PC-9 (cell line): ENCODE measurements at regions not wholly inside any gene's neighbourhood (a gene's known extent, or its start where the extent isn't known, plus 50 kb on each side); places are given as distances from the start of the nearest gene placed in this dataset.

Experiments used
- BruUV-seq: library from RNA; stranded (reverse); fragments of 400-500 nt; replicated peaks from 2 replicates; lab custom pipeline; 2021; lab: Mats Ljungman, UMichigan
- CTCF ChIA-PET: fragments of 300-600 bp; sonication (Branson Sonifier 250); formaldehyde crosslinking; loops from one replicate; lab custom pipeline; 2022; ENCODE audit warnings: antibody characterized with exemption; lab: Charles Lee
- POLR2A ChIA-PET: fragments of 300-600 bp; sonication (Branson Sonifier 250); formaldehyde crosslinking; loops from one replicate; lab custom pipeline; 2022; ENCODE audit warnings: antibody characterized with exemption; ENCODE audit not compliant: unreplicated experiment; lab: Charles Lee
- DNase-seq, 2 experiments: peaks; one replicate each; pipeline versions ENCODE4 v3.0.0 to v3.0.0-alpha.2; 2015 to 2022; ENCODE audit warnings: mixed read lengths in 1 of 2
- H2AFZ ChIP-seq: fragments of 200-600 bp; sonication (generic); 2 replicates; pipeline ENCODE4 v1.8.1; 2017; ENCODE audit warnings: antibody characterized with exemption
- H3F3A ChIP-seq: fragments of 200-600 bp; sonication (generic); 2 replicates; pipeline ENCODE4 v1.8.1; 2017; ENCODE audit warnings: antibody characterized with exemption, mild to moderate bottlenecking, low read depth; ENCODE audit not compliant: insufficient read depth
- H3K27ac ChIP-seq: fragments of 200-600 bp; sonication (generic); 2 replicates; pipeline ENCODE4 v1.6.1; 2016; ENCODE audit warnings: mixed run types
- H3K27me3 ChIP-seq: fragments of 200-600 bp; sonication (generic); 2 replicates; pipeline ENCODE4 v1.6.1; 2016; ENCODE audit warnings: low read depth, mixed run types; ENCODE audit not compliant: insufficient read depth
- H3K36me3 ChIP-seq: fragments of 200-600 bp; sonication (generic); 2 replicates; pipeline ENCODE4 v1.6.1; 2016; ENCODE audit warnings: low read depth, mixed run types
- H3K4me1 ChIP-seq: fragments of 200-600 bp; sonication (generic); replicated peaks from 2 replicates; pipeline ENCODE4 v1.6.1; 2016; ENCODE audit warnings: mixed run types; ENCODE audit not compliant: insufficient read depth
- H3K4me2 ChIP-seq: fragments of 200-600 bp; sonication (generic); 2 replicates; pipeline ENCODE4 v1.6.1; 2017; ENCODE audit warnings: mixed run types
- H3K4me3 ChIP-seq: fragments of 200-600 bp; sonication (generic); 2 replicates; pipeline ENCODE4 v1.6.1; 2016; ENCODE audit warnings: mixed run types
- H3K79me2 ChIP-seq: fragments of 200-600 bp; sonication (generic); 2 replicates; pipeline ENCODE4 v1.6.1; 2017; ENCODE audit warnings: low read depth, mixed run types
- H3K9me2 ChIP-seq: fragments of 200-600 bp; sonication (generic); 2 replicates; pipeline ENCODE4 v1.8.1; 2017; ENCODE audit warnings: mild to moderate bottlenecking; ENCODE audit not compliant: insufficient read depth
- H3K9me3 ChIP-seq: fragments of 200-600 bp; sonication (generic); 2 replicates; pipeline ENCODE4 v1.8.1; 2016; ENCODE audit warnings: low read depth; ENCODE audit not compliant: insufficient read depth
- H4K20me1 ChIP-seq: fragments of 200-600 bp; sonication (generic); 2 replicates; pipeline ENCODE4 v1.8.1; 2017; ENCODE audit not compliant: insufficient read depth
- CTCF ChIP-seq: fragments of 200-600 bp; sonication (generic); conservative IDR thresholded peaks from 2 replicates; pipeline ENCODE4 v1.6.1; 2017; ENCODE audit warnings: mixed run types, antibody characterized with exemption, mild to moderate bottlenecking, moderate library complexity
- EZH2 ChIP-seq: fragments of 200-600 bp; sonication (generic); IDR thresholded peaks from 2 replicates; pipeline ENCODE4 v1.8.0; 2017; ENCODE audit warnings: antibody characterized with exemption, low read depth
- intact Hi-C: fragments of 100-400 bp; cut with micrococcal nuclease; formaldehyde crosslinking; loops from one replicate; pipeline ENCODE4 v1.10.0; 2022; ENCODE audit not compliant: unreplicated experiment

GRCh38 chr3:25906132-25906906, 116.4 kb downstream of the OXSM start:
- no peak overlapping the region for H2AFZ ChIP-seq
- H4K20me1 ChIP-seq, result no peaks in the 10 kb centered on the region
- DNase-seq, result no peak
- H3K27me3 ChIP-seq, result no peaks in the 10 kb centered on the region
- BruUV-seq, result no TSS peak
- no peaks in the 10 kb centered on the region for H3K9me3 ChIP-seq
- POLR2A ChIA-PET, result no interaction called here
- TF ChIP-seq EZH2, result no peak
- TF ChIP-seq CTCF, result no peak
- H3F3A ChIP-seq, result no peaks in the 10 kb centered on the region
- H3K36me3 ChIP-seq, result no peaks in the 10 kb centered on the region
- H3K27ac ChIP-seq, result no peak overlapping the region
- H3K4me1 ChIP-seq, result no peaks in the 10 kb centered on the region
- no peak overlapping the region for H3K4me2 ChIP-seq
- CTCF ChIA-PET, result interaction anchor here (1.0 kb wide), 1 partner anchor 258 kb away, joined by 3 read pairs; no protein-coding TSS in a partner anchor
- no peak overlapping the region for H3K4me3 ChIP-seq
- intact Hi-C loops, result no loop called here
- no peaks in the 10 kb centered on the region for H3K9me2 ChIP-seq
- H3K79me2 ChIP-seq, result no peaks in the 10 kb centered on the region

- no peaks in the 10 kb centered on the region for H3K36me3 ChIP-seq
Observed at GRCh38 chr3:25907081-25907480, 117.2 kb downstream of the OXSM start.

GRCh38 chr3:25910105-25910504, 120.2 kb downstream of the OXSM start:
- POLR2A ChIA-PET, result no interaction called here
- Histone ChIP-seq H3K4me3 (no peak overlapping the region), H3K27me3 (no peaks in the 10 kb centered on the region), H3K4me2 (no peak overlapping the region), H4K20me1 (no peaks in the 10 kb centered on the region), H3K36me3 (no peaks in the 10 kb centered on the region), H3K4me1 (no peaks in the 10 kb centered on the region), H3F3A (no peaks in the 10 kb centered on the region), H3K9me3 (no peaks in the 10 kb centered on the region), H3K27ac (no peak overlapping the region), H3K79me2 (no peaks in the 10 kb centered on the region), H3K9me2 (no peaks in the 10 kb centered on the region), H2AFZ (no peak overlapping the region)
- BruUV-seq, result no TSS peak
- TF ChIP-seq CTCF, result no peak
- no peak for TF ChIP-seq EZH2
- intact Hi-C loops, result no loop called here
- DNase-seq, result no peak
- CTCF ChIA-PET, result no interaction called here

More at GRCh38 chr3:25907081-25907480, 117.2 kb downstream of the OXSM start:
- CTCF ChIA-PET, result interaction anchor here (1.0 kb wide), 1 partner anchor 259 kb away, joined by 3 read pairs; no protein-coding TSS in a partner anchor
- H3K27me3 ChIP-seq, result no peaks in the 10 kb centered on the region
- no peaks in the 10 kb centered on the region for H4K20me1 ChIP-seq
- H3K4me1 ChIP-seq, result no peaks in the 10 kb centered on the region
- no peak overlapping the region for H3K4me3 ChIP-seq
- no peak overlapping the region for H3K27ac ChIP-seq
- H3F3A ChIP-seq, result no peaks in the 10 kb centered on the region
- POLR2A ChIA-PET, result no interaction called here
- no peaks in the 10 kb centered on the region for H3K79me2 ChIP-seq
- no TSS peak for BruUV-seq
- intact Hi-C loops, result no loop called here
- no peak overlapping the region for H3K4me2 ChIP-seq
- no peak overlapping the region for H2AFZ ChIP-seq
- no peaks in the 10 kb centered on the region for H3K9me2 ChIP-seq
- TF ChIP-seq CTCF (no peak), EZH2 (no peak)
- H3K9me3 ChIP-seq, result no peaks in the 10 kb centered on the region
- DNase-seq, result no peak
